ENCODE measurements at regions not wholly inside any gene's neighbourhood (a gene's known extent, or its start where the extent isn't known, plus 50 kb on each side); places are given as distances from the start of the nearest gene placed in this dataset.

DNA sequence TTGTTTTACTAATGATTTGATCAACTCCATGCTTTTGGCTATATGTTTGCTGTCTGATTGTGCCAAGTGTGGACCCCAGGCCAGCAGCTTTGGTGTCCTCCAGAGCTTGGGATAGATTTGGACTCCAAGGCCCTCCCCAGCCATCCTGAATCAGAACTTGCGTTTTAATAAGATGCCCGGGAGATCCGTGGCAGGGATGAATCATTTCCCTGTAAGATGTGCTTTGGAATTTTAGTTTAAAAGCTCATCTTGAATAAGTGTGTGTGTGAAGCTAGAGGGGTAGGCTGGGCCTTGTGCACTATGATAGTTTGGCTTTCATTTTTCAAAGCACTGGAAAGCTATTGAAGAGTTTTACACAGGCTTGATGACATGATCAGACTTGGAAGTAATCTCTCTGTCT lies 66.2 kb upstream of the SDK1 start:
- DNase-seq (ENCODE audit: low spot score), result no peak

DNA sequence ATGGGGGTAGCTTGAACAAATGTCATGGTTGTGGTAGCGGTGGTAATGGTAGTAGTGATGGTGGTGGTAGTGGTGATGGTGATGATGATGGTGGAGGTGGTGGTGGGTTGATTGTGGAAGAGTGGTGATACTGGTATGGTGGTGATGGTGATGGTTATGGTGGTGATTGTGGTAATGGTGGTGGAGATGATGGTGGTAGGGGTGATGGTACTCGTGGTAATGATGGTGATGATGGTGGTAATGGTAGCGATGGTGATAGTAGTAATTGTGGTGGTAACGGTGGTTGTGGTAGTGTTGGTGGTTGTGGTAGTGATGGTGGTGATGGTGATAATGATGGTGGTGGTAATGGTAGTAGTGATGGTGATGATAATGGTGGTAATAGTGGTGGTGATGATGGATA lies 65.7 kb upstream of the SDK1 start:
- no peak for DNase-seq (ENCODE audit: low spot score)

DNA sequence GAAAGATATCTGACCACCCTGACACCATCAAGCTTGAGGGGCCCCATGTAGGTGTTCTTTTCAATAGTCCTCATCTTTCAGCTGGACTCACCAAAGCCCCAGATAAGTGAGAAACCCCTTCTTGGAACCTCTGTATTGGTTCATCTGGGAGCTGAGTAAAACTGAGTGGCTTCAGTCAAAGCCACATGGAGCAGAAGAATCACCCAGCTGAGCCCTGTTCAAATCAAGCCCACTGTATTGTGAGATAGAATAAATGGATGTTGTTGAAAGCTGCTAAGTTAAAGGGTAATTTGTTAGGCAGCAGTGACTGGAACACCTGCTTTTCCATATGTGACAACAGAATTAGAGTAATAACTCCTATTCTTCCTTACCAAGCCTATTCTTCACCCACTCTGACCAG lies 64.8 kb upstream of the SDK1 start:
- no peak for DNase-seq (ENCODE audit: low spot score)

DNA sequence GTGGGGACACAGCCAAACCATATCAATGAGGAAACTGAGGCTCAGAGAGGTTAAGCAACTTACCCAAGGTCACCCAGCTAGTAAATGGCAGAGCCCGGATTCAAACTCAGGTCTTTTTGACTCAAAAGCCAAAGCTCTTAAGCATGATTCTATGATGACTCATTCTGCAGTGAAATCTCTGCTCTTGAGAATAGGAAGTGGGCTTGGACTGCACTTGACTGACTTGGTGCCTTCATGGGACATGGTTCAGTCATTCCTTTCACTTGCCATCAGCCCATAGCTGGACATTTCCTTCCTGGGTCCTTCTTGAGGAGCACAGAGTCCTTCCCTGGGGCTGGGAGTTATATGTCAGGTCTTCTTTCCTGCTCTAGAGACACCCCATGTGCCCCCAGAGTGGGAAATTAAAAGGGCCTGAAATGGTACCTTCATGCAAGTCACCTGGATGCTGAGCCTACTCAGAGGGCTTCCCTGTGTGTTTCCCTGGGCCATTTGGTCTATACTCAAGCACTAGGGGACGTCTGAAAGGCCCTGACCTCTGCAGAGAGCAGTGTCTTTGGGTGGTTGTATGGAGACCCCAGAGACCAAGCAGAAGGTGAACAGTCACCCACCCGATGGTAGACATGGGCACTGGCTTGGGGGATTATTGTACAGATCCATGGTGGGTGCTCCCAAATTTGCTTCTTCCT lies 62.4 kb upstream of the SDK1 start:
- DNase-seq (ENCODE audit: low spot score), result no peak

DNA sequence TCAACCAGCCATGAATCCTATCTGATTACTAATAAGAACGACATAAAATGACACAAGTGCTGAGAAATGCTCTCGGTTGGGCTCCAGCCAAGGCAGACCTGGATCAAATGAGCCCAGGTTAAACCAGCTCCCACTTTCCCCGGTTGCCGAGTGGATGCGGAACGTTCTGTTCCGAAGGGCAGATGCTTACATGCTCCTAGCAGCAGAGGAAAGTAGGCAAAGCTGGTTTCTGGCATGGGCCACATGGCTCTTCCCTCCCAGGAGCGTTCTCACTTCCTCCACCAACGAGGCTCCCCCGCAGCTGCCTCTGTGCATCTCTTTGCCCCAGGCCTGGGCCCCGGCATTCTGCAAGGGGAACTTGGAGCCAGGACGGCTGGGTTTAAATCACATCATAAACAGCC lies 61.8 kb upstream of the SDK1 start:
- DNase-seq (ENCODE audit: low spot score), result peak; percentile 24

DNA sequence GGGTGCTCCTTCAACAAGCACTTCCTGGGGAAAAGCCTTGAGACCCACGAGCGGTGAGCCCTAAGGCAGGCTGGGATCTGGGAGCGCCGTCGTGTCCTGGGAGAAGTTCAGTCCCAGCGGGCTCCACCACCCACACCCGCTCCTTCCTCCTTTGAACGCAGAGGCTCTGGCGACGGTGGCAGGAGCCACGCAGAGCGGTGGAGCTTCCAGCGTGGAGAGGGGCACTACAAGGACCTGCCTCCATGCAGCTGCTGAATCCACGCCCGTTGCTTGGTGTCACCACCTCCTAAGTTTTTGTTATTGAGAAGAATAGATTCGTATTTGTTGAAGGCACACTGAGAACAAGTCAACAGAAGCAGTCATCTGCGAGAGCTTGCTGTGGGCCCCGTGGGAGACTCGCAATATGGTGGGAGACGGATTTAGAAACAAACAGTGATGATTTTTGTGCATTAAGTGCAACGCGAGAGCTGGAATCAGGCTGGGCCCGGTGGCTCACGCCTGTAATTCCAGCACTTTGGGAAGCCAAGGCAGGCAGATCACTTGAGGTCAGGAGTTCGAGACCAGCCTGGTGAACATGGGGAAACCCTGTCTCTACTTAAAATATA lies 60.1 kb upstream of the SDK1 start:
- DNase-seq (ENCODE audit: low spot score), result no peak

DNA sequence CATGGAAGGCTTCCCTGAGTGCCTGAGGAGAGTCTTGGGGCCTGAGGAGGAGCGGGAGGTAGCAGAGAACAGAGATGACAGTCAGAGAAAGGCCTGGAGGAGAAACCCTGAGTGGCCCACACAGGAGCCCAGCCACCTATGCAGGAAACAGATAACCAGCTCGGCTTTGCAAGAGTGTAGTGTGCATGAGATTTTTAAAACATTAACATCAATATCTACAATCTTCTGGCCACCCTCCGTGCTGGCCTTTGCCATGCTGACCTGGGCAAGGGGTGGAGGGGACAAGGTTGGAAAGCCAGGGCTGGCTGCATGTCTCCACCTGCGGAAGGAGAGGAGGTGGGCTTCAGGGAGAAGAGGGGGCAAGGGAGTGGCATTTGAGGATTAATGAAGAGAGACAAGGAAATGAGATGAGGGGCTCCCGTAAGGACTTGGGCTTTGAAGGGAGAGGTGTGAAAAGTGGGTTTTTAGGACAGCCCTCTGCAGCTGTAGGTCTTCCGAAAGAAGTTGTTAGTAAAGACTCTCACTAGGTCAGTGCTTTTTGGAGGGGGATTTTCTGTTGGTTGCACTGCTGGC lies 59.3 kb upstream of the SDK1 start:
- DNase-seq (ENCODE audit: low spot score), result no peak

DNA sequence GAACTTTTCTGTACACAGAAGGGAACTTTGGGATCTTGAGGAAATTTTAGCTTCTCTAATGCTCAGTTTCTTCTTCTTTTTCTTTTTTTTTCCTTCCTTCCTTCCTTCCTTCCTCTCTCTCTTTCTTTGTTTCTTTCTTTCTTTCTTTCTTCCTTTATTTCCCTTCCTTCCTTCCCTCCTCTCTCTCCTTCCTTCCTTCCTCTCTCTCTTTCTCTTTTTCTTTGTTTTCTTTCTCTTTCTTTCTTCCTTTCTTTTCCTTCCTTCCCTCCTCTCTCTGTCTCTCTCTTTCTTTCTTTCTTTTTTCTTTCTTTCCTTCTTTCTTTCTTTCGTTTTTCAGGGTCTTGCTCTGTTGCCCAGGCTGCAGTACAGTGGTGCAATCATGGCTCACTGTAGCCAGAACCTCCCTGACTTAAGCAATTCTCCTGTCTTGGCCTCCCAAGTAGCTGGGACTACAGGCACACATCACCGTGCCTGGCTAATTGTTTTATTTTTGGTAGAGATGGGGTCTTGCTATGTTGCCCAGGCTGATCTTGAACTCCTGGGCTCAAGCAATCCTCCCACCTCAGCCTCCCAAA lies 58.6 kb upstream of the SDK1 start:
- no peak for DNase-seq (ENCODE audit: low spot score)

DNA sequence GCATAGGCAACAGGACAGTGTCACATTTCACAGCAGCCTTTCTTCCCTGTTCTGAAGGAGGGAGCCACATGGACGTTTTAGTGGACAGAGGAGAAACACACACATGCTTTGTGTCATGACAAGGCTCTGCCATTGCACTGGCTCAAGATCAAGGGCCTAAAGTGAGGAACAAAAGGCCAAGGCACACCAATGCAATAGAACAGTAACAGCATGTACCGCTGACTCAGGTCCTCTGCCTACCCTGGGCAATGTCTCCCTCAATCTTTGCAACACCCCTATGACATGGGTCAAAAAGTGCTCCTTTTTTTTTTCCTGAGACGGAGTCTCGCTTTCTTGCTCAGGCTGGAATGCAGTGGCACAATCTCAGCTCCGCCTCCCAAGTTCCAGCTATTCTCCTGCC lies 57.8 kb upstream of the SDK1 start:
- DNase-seq (ENCODE audit: low spot score), result no peak

DNA sequence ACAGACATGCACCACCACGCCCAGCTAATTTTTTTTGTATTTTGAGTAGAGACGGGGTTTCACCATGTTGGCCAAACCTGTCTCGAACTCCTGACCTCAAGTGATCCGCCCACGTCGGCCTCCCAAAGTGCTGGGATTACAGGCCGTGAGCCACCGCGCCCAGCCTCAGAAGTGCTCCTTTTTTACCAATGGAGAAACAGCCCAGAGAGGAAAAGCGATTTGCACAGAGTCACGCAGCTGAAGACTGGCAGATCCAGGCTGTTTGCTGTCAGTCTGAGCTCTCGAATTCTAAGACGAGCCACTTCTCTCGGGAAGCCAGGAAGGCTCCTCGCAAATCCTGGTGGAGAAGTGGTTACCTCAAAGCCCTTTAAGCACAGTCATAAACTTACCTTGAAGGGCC lies 57.4 kb upstream of the SDK1 start:
- no peak for DNase-seq (ENCODE audit: low spot score)

DNA sequence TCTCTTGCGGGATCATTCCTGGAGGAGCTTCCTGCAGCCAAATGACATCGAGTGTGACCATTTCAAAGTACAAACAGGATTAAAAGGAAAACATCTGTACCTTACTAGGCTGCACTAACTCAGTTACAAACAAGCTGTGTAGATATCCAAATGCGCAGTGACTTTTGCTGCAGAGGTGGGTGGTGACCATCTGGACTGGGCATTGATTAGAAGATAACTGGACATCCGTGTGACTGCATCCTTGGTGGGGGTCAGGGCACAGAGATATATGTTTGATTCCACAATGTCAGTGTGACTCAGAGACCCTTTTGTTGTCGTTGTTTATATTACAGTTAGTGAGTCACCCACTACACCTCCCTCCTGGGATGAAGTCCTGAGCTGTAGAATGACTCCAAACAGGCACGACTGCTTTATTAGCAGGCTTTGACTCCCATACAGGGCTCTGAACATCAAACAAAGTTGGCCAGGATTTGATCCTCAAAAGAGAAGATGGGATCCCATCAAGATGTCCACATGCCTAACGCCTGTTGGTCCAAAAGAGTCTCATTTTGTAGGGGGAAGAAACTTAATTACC lies 56.7 kb upstream of the SDK1 start:
- DNase-seq (ENCODE audit: low spot score), result no peak

DNA sequence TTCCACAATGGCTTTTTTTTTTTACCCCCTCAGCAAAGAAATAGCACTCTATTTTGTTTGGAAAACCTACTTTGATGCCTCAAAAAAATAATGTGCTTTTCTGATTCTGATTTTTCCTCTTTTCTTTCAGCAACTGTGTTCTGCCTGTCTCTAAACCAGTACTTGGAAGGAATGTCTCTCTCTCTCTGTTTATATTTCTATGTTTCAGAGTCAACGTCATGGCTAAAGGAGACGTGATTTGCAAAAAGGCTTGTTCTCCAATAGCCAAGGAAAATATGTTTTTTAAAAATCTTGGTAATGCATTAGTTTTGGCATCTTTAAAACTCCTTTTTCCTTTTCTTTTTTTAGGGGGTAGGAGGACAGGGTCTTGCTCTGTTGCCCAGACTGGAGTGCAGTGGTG lies 56.0 kb upstream of the SDK1 start:
- no peak for DNase-seq (ENCODE audit: low spot score)

DNA sequence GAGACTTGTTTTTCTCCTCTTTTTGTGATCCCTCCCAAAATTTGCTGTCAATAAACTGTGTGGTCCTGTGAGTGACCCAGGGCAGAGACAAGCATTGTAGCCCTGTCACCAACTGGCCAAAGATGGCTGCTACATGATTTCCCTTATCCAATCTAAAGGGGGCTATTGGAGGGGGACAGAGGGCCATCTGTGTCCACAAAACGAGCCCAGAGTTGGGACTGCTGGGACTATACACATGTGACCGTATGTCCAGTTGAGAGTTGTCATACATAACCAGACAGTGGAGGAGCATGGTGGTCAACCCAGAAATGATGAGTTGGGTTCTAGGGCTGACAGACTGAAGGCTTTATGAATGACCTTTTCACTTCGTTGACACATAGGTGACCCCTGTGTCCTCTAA lies 55.3 kb upstream of the SDK1 start:
- no peak for DNase-seq (ENCODE audit: low spot score)

DNA sequence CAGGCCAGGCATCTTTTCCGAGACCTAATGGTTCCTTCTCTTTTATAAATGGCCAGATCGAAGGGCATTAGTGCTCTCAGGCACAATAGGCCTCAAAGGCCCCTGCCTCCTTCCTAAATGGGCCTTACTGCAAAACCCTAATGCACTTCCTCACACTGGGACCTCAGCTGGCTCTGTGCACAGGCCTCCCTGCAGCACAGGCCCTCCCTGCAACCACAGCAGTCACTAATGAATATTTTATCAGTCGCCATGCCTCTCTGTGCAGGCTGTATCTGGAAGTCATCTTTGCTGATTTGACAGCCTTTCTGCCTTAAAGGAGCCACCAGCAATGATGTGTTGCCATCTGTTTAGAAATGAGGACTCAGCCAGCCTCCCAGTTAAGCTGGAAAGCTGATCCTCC lies 54.9 kb upstream of the SDK1 start:
- no peak for DNase-seq (ENCODE audit: low spot score)

DNA sequence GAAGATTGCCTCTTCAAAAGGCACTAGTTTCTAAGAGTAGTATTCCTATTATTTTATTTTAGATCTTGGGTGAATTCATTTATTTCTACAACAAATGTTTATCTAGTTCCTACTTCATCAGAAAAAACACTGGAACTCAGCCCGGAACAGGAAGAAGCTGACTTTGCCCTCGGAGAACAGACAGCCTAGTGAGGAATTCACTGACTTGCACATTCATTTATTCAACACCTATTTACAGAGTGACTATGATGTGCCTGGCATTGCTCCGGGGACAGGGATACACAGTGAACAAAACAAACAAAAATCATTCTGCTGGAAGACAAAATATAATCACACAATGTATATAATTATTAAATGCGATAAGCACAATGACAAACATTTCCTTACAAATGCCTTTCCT lies 54.4 kb upstream of the SDK1 start:
- DNase-seq (ENCODE audit: low spot score), result no peak

DNA sequence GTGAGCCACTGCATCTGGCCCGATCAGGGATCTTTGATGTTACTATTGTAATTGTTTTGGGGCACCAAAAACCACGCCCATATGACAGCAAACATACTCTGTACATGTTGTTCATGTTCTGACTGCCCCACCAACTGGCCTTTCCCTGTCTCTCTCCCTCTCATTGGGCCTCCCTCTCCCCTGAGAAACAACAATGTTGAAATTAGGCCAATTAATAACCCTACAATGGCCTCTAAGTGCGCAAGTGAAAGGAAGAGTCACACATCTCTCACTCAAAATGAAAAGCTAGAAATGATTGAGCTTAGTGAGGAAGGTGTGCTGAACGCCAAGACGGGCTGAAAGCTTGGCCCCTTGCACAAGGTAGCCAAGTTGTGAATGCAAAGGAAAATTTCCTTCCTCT lies 50.3 kb upstream of the SDK1 start:
- no peak for DNase-seq (ENCODE audit: low spot score)
